ENCODE measurements at regions not wholly inside any gene's neighbourhood (a gene's known extent, or its start where the extent isn't known, plus 50 kb on each side); places are given as distances from the start of the nearest gene placed in this dataset.

GRCh38 chr15:91547356-91547755, 306.2 kb upstream of the SLCO3A1 start:
- no peak for TF ChIP-seq ZKSCAN8 (CRISPR knock-in tag; IDR thresholded peaks at IDR 0.05)
- no peak for TF ChIP-seq ZBTB11 (CRISPR knock-in tag; IDR thresholded peaks at IDR 0.05)
- no peak for TF ChIP-seq JUNB (CRISPR knock-in tag; conservative IDR thresholded peaks at IDR 0.05)
- TF ChIP-seq TOE1 (IDR thresholded peaks at IDR 0.05; ENCODE audit: borderline replicate concordance) = no peak
- TF ChIP-seq TOE1 (CRISPR knock-in tag; IDR thresholded peaks at IDR 0.05; ENCODE audit: borderline replicate concordance, low read depth) = no peak
- TF ChIP-seq SP1 (CRISPR knock-in tag; IDR thresholded peaks at IDR 0.05) = no peak
- no peak for TF ChIP-seq EZH2 (IDR thresholded peaks at IDR 0.05; ENCODE audit: borderline replicate concordance, low read depth, low read length)
- no peak for TF ChIP-seq NCOA1 (IDR thresholded peaks at IDR 0.05; ENCODE audit: low read depth)
- no peak for TF ChIP-seq GABPB1 (CRISPR knock-in tag; IDR thresholded peaks at IDR 0.05)
- no peak for TF ChIP-seq HMG20B (CRISPR knock-in tag; IDR thresholded peaks at IDR 0.05)
- no peak for TF ChIP-seq BDP1 (IDR thresholded peaks at IDR 0.05; ENCODE audit: insufficient read depth, insufficient read length)
- TF ChIP-seq EP300 (IDR thresholded peaks at IDR 0.05; ENCODE audit: low read length) = no peak
- no peak for TF ChIP-seq GTF2F1 (IDR thresholded peaks at IDR 0.05; ENCODE audit: low read depth, low read length)
- TF ChIP-seq CTCF (IDR thresholded peaks at IDR 0.05 in 2 of 3, conservative IDR thresholded peaks at IDR 0.05 in 1 of 3; ENCODE audit: insufficient read depth in 2 of 3, low read depth in 1 of 3, low read length in 3 of 3) = no peak
